HFFc6 (cell line): ENCODE measurements at regions not wholly inside any gene's neighbourhood (a gene's known extent, or its start where the extent isn't known, plus 50 kb on each side); places are given as distances from the start of the nearest gene placed in this dataset.

Experiments
- DNase-seq: peaks from one replicate; pipeline ENCODE4 v3.0.0-alpha.2; 2018
- H3K27ac Mint-ChIP-seq: 2 replicates; pipeline ENCODE4 v1.8.0; 2020; ENCODE audit warnings: mild to moderate bottlenecking, mixed read lengths
- H3K27me3 Mint-ChIP-seq: 2 replicates; pipeline ENCODE4 v1.8.0; 2021; ENCODE audit warnings: mild to moderate bottlenecking, moderate library complexity, mixed read lengths; ENCODE audit not compliant: insufficient read depth
- H3K36me3 Mint-ChIP-seq: 2 replicates; pipeline ENCODE4 v1.8.0; 2021; ENCODE audit warnings: low read depth, mixed read lengths
- H3K4me1 Mint-ChIP-seq: 2 replicates; pipeline ENCODE4 v1.8.0; 2020; ENCODE audit warnings: low read depth, mixed read lengths
- H3K4me3 Mint-ChIP-seq: 2 replicates; pipeline ENCODE4 v1.8.0; 2020; ENCODE audit warnings: mild to moderate bottlenecking, moderate library complexity, mixed read lengths
- H3K9me3 Mint-ChIP-seq: 2 replicates; pipeline ENCODE4 v1.8.0; 2020; ENCODE audit warnings: mild to moderate bottlenecking, mixed read lengths
- CTCF ChIP-seq: fragments of 200-600 bp; sonication (generic); IDR thresholded peaks from 2 replicates; pipeline ENCODE4 v1.5.0; 2021; ENCODE audit warnings: antibody characterized with exemption, mild to moderate bottlenecking

GRCh38 chr3:99586701-99587100 lies 51.7 kb upstream of the COL8A1 start:
- peak overlapping the region; percentile 40 for H3K4me3 Mint-ChIP-seq
- H3K4me1 Mint-ChIP-seq: peaks cover 13% of the 10 kb centered on the region
- peaks cover 3% of the 10 kb centered on the region for H3K27me3 Mint-ChIP-seq
- H3K36me3 Mint-ChIP-seq: 0 out of 2 replicates have a peak, but pooled peaks cover 5% of the 10 kb centered on the region
- no peak for TF ChIP-seq CTCF
- DNase-seq: peak; percentile 17
- peak overlapping the region; percentile 19 for H3K27ac Mint-ChIP-seq
- no peaks in the 10 kb centered on the region; the same call in 1 of the 2 replicates for H3K9me3 Mint-ChIP-seq

GRCh38 chr3:99579965-99580364 lies 58.4 kb upstream of the COL8A1 start:
- H3K4me3 Mint-ChIP-seq: no peak overlapping the region

GRCh38 chr3:99579246-99579645 lies 59.1 kb upstream of the COL8A1 start:
- no peaks in the 10 kb centered on the region for H3K27me3 Mint-ChIP-seq
- H3K9me3 Mint-ChIP-seq: peaks cover 10% of the 10 kb centered on the region; the same call in 1 of the 2 replicates
- peak overlapping the region; percentile 70 for H3K4me3 Mint-ChIP-seq
- peak overlapping the region; percentile 81 for H3K27ac Mint-ChIP-seq
- DNase-seq: peak; percentile 72
- peaks cover 18% of the 10 kb centered on the region for H3K36me3 Mint-ChIP-seq
- TF ChIP-seq CTCF: no peak
- H3K4me1 Mint-ChIP-seq: peaks cover 43% of the 10 kb centered on the region

More at GRCh38 chr3:99579965-99580364, 58.4 kb upstream of the COL8A1 start:
- Mint-ChIP-seq H3K27ac (no peak overlapping the region), H3K36me3 (peaks cover 16% of the 10 kb centered on the region), H3K4me1 (peaks cover 43% of the 10 kb centered on the region), H3K27me3 (no peaks in the 10 kb centered on the region), H3K9me3 (peaks cover 3% of the 10 kb centered on the region; the same call in 1 of the 2 replicates)
- DNase-seq: no peak
- no peak for TF ChIP-seq CTCF

GRCh38 chr3:99578339-99578970 lies 59.9 kb upstream of the COL8A1 start:
- peaks cover 43% of the 10 kb centered on the region for H3K4me1 Mint-ChIP-seq
- no peaks in the 10 kb centered on the region for H3K27me3 Mint-ChIP-seq
- TF ChIP-seq CTCF: no peak
- H3K36me3 Mint-ChIP-seq: peaks cover 18% of the 10 kb centered on the region
- H3K27ac Mint-ChIP-seq: peak overlapping the region; percentile 81
- no peak for DNase-seq
- peaks cover 10% of the 10 kb centered on the region; the same call in 1 of the 2 replicates for H3K9me3 Mint-ChIP-seq
- H3K4me3 Mint-ChIP-seq: peak overlapping the region; percentile 70; the same call in 1 of the 2 replicates

- Mint-ChIP-seq H3K4me1 (peaks cover 43% of the 10 kb centered on the region), H3K36me3 (peaks cover 16% of the 10 kb centered on the region), H3K27me3 (no peaks in the 10 kb centered on the region; the same call in 1 of the 2 replicates), H3K4me3 (peak overlapping the region; percentile 23), H3K9me3 (peaks cover 10% of the 10 kb centered on the region; the same call in 1 of the 2 replicates), H3K27ac (peak overlapping the region; percentile 34)
- no peak for TF ChIP-seq CTCF
- DNase-seq: no peak
Observed at GRCh38 chr3:99576904-99577559, 61.4 kb upstream of the COL8A1 start.
